ENCODE measurements at regions not wholly inside any gene's neighbourhood (a gene's known extent, or its start where the extent isn't known, plus 50 kb on each side); places are given as distances from the start of the nearest gene placed in this dataset.

DNA sequence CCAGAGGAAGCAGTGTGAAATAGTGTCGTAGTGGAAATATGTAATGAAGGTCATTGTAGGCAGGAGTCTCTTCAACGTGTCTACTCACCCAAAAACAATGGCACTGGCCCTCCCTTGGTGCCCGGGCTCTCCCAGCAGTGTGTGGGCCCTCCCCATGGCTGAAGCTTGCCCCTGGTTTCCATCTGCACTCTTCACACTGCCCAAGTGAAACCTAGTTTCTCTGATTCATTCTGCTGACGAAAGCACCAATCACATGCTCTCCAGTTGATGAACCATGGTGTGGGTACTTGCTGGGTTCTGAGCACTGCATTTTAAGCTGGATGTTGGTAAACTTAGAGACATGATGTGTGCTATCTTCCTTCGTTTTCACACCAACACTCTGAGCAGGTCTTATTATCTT is 61.0 kb upstream of the AGBL1 start:
- Histone ChIP-seq H3K4me3 (ENCODE audit: low read depth in 2 of 2, low read length in 1 of 2) (no peak overlapping the region), H4K20me1 (ENCODE audit: insufficient read depth) (no peaks in the 10 kb centered on the region), H3K9ac (no peak overlapping the region), H3K4me2 (no peak overlapping the region), H3K9me3 (no peaks in the 10 kb centered on the region), H3K36me3 (replicated peaks in 1 of 2; ENCODE audit: control insufficient read depth in 1 of 2, insufficient read depth in 2 of 2, low read length in 1 of 2) (no peaks in the 10 kb centered on the region), H2AFZ (ENCODE audit: low read depth) (no peak overlapping the region), H3K4me1 (ENCODE audit: control insufficient read depth in 1 of 2, insufficient read depth in 2 of 2, low read depth in 1 of 2, low read length in 1 of 2) (peaks cover 0 to 9% of the 10 kb centered on the region in 2 experiments; a peak in 2 of 4 replicates), H3K9me2 (no peaks in the 10 kb centered on the region), H3K79me2 (ENCODE audit: insufficient read depth) (no peaks in the 10 kb centered on the region), H3K27me3 (ENCODE audit: insufficient read depth) (no peaks in the 10 kb centered on the region), H3K27ac (ENCODE audit: low read depth in 2 of 2, low read length in 1 of 2) (no peak overlapping the region), H3F3A (replicated peaks; ENCODE audit: insufficient read depth) (no peaks in the 10 kb centered on the region)
- CTCF ChIA-PET, result interaction anchor here (1.0 kb wide), 1 partner anchor 11 kb away, joined by 3 read pairs; no protein-coding TSS in a partner anchor
- no peak for DNase-seq
- TF ChIP-seq YY1 (IDR thresholded peaks at IDR 0.05; ENCODE audit: low read depth) (no peak), SMC3 (IDR thresholded peaks at IDR 0.05; ENCODE audit: low read depth, low read length) (no peak), RAD21 (IDR thresholded peaks at IDR 0.05; ENCODE audit: low read length) (no peak), FOXJ3 (CRISPR knock-in tag; IDR thresholded peaks at IDR 0.05) (no peak), MXI1 (IDR thresholded peaks at IDR 0.05; ENCODE audit: low read depth, low read length) (no peak), MEF2A (IDR thresholded peaks at IDR 0.05; ENCODE audit: borderline replicate concordance, low read depth) (no peak), FOSL2 (IDR thresholded peaks at IDR 0.05; ENCODE audit: borderline replicate concordance, low read depth) (no peak), FOXM1 (IDR thresholded peaks at IDR 0.05; ENCODE audit: low read depth) (no peak), TCF12 (IDR thresholded peaks at IDR 0.05) (no peak), TAF1 (IDR thresholded peaks at IDR 0.05; ENCODE audit: borderline replicate concordance, low read depth, low read length) (no peak)
- TF ChIP-seq, protein P1, sequence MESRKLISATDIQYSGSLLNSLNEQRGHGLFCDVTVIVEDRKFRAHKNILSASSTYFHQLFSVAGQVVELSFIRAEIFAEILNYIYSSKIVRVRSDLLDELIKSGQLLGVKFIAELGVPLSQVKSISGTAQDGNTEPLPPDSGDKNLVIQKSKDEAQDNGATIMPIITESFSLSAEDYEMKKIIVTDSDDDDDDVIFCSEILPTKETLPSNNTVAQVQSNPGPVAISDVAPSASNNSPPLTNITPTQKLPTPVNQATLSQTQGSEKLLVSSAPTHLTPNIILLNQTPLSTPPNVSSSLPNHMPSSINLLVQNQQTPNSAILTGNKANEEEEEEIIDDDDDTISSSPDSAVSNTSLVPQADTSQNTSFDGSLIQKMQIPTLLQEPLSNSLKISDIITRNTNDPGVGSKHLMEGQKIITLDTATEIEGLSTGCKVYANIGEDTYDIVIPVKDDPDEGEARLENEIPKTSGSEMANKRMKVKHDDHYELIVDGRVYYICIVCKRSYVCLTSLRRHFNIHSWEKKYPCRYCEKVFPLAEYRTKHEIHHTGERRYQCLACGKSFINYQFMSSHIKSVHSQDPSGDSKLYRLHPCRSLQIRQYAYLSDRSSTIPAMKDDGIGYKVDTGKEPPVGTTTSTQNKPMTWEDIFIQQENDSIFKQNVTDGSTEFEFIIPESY (IDR thresholded peaks at IDR 0.05; ENCODE audit: borderline replicate concordance, low read depth), result no peak
- TF ChIP-seq, protein P2, sequence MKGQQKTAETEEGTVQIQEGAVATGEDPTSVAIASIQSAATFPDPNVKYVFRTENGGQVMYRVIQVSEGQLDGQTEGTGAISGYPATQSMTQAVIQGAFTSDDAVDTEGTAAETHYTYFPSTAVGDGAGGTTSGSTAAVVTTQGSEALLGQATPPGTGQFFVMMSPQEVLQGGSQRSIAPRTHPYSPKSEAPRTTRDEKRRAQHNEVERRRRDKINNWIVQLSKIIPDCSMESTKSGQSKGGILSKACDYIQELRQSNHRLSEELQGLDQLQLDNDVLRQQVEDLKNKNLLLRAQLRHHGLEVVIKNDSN (IDR thresholded peaks at IDR 0.05; ENCODE audit: borderline replicate concordance, low read depth), result no peak
- TF ChIP-seq, protein P3, sequence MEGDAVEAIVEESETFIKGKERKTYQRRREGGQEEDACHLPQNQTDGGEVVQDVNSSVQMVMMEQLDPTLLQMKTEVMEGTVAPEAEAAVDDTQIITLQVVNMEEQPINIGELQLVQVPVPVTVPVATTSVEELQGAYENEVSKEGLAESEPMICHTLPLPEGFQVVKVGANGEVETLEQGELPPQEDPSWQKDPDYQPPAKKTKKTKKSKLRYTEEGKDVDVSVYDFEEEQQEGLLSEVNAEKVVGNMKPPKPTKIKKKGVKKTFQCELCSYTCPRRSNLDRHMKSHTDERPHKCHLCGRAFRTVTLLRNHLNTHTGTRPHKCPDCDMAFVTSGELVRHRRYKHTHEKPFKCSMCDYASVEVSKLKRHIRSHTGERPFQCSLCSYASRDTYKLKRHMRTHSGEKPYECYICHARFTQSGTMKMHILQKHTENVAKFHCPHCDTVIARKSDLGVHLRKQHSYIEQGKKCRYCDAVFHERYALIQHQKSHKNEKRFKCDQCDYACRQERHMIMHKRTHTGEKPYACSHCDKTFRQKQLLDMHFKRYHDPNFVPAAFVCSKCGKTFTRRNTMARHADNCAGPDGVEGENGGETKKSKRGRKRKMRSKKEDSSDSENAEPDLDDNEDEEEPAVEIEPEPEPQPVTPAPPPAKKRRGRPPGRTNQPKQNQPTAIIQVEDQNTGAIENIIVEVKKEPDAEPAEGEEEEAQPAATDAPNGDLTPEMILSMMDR (IDR thresholded peaks at IDR 0.05), result no peak
- POLR2A ChIA-PET, result no interaction called here
- WGBS (ENCODE audit: low lambda C conversion rate), result 50% methylated on average over 5 of the region's 5 CpGs

Measured in SK-N-SH (cell line).